ENCODE measurements at regions not wholly inside any gene's neighbourhood (a gene's known extent, or its start where the extent isn't known, plus 50 kb on each side); places are given as distances from the start of the nearest gene placed in this dataset.
A peak's percentile ranks its signal among the peaks of the same experiment; 100 is the strongest.

DNA sequence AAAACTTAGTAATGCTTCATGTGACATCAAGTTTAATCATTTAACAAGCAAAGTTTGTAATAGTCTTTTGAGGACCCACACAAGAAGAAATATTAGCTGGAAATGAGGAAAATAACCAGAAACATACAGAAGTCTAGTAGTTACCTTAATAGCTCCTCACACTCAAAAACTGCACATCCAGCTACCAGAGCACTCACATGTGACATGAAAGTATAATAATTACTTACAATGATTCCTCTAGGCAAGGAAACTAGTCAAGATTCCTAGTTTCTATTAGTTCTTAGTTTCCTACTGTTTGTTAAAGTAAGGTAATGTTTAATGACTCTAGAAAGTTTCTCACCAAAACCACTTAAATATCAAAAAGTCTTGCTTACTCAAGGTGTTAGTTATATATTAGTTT is 335.8 kb downstream of the RAD51AP2 start:
- no peak overlapping the region for H3K4me3 ChIP-seq (ENCODE audit: low read depth, low read length)
- DNase-seq (ENCODE audit: low read depth), result no peak
- TF ChIP-seq, protein P1, sequence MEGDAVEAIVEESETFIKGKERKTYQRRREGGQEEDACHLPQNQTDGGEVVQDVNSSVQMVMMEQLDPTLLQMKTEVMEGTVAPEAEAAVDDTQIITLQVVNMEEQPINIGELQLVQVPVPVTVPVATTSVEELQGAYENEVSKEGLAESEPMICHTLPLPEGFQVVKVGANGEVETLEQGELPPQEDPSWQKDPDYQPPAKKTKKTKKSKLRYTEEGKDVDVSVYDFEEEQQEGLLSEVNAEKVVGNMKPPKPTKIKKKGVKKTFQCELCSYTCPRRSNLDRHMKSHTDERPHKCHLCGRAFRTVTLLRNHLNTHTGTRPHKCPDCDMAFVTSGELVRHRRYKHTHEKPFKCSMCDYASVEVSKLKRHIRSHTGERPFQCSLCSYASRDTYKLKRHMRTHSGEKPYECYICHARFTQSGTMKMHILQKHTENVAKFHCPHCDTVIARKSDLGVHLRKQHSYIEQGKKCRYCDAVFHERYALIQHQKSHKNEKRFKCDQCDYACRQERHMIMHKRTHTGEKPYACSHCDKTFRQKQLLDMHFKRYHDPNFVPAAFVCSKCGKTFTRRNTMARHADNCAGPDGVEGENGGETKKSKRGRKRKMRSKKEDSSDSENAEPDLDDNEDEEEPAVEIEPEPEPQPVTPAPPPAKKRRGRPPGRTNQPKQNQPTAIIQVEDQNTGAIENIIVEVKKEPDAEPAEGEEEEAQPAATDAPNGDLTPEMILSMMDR (IDR thresholded peaks at IDR 0.05; ENCODE audit: control insufficient read depth, extremely low read depth, insufficient read depth), result no peak

DNA sequence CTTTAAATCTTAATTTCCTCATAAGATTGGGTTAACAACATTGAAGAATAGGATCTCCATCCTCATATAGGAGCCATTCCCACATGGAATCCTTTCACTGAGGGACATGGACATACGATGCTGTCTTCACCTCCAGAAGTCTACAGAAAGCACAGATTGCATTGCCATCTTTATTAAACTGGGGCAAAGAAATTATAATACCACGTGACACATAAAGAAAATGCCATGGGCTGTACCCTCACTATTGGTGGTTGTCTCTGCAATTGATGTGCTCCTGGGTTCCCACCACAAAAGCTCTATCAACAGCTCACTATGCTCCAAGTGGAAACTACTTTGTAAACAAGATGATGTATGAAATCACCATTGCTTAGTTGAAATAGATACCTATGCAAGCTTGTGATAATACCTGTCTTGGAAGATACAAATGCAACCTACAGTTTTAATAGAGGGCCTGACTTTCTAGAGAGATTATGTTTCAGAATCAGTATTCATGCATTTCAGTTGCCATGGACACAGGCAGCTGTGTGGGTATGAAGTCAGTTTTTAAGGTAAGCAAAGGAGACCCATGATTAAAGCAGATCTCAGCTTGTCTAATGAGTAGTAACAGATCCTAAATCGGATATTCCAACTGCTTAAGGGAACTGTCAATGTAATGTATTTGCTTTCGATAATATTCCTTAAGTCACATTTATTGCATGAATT is 337.0 kb downstream of the RAD51AP2 start:
- no peak overlapping the region for H3K4me3 ChIP-seq (ENCODE audit: low read depth, low read length)
- TF ChIP-seq, protein P1 (IDR thresholded peaks at IDR 0.05; ENCODE audit: control insufficient read depth, extremely low read depth, insufficient read depth), result no peak
- DNase-seq (ENCODE audit: low read depth), result no peak

DNA sequence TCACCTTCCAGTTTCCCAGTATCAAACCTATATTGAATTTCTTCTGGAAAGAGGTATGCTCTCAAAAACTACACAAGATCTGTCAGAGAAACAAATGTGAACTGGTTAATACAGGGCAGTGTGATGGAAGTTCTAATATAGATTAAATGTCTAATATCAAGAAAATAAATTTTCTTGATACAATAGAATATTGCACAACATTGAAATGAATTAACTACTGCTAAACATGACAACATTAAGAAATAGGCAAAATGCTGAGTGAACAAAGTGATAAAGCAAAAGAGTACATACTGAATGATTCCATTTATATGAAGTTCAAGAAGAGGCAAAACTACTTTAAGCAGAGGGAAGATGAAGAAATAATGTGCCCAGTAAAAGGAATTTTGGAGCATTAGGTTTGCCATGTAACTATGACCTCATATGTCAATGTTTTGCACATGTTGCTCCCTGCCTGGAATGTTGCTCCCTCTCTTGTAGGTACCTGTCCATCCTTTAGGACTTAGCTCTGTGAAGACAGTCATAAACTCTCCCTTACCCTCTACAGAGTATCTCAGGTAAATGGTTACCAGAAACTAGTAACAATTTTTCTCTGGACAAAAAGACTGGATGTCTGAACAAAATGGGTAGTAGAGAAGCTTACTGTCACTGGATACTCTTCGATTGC is 339.0 kb downstream of the RAD51AP2 start:
- H3K4me3 ChIP-seq (ENCODE audit: low read depth, low read length), result no peak overlapping the region
- DNase-seq (ENCODE audit: low read depth), result no peak
- TF ChIP-seq, protein P1 (IDR thresholded peaks at IDR 0.05; ENCODE audit: control insufficient read depth, extremely low read depth, insufficient read depth), result no peak

DNA sequence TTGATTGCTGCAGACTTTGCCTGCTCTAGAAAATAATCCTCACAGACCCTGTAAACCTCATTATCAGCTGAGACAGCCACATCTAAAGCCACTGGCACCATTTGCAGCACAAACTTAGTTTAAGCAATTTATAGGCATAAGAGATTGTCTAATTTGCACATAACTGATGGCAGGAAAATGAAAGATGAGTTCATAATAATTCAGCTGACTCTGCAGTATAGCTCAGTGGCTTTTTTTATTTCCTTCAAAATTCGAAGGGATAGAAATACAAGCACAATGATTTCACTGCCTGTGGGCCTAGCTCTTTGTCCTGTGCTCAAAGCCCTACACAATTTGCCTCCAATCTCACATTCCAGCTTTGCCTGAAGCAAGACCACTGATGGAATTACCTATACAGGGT is 341.2 kb downstream of the RAD51AP2 start:
- no peak for DNase-seq (ENCODE audit: low read depth)
- TF ChIP-seq, protein P1 (IDR thresholded peaks at IDR 0.05; ENCODE audit: control insufficient read depth, extremely low read depth, insufficient read depth), result no peak
- H3K4me3 ChIP-seq (ENCODE audit: low read depth, low read length), result no peak overlapping the region

DNA sequence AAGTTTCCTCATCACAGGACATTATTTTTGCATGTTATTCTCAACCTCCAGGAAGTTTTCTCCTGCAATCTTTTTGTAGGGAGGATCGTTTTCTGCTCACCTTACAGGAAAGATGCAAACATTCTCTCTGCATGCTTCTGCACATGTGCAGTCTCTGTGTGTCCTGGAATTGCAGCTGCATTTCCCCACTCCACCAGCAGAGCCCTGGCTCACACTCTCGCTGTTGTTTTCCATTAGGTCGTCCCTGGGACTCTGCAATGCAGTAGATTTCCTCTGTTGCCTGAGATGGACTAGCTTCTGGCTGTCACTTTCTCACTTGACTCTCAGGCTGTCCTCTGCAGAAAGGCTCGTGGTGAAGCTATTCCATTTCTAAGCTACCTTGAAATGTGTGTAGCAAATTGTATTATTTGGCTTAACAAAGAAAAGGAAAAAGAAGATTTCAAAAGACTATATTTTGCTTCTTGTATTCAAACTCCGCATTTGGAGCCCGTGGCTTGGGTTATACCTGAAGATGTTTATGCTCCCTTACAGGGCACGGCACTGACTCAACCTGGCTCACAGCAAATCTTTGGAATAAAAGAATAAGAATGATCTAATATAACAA is 346.7 kb downstream of the RAD51AP2 start:
- TF ChIP-seq, protein P1 (IDR thresholded peaks at IDR 0.05; ENCODE audit: control insufficient read depth, extremely low read depth, insufficient read depth), result peak; percentile 69
- H3K4me3 ChIP-seq (ENCODE audit: low read depth, low read length), result no peak overlapping the region
- no peak for DNase-seq (ENCODE audit: low read depth)

DNA sequence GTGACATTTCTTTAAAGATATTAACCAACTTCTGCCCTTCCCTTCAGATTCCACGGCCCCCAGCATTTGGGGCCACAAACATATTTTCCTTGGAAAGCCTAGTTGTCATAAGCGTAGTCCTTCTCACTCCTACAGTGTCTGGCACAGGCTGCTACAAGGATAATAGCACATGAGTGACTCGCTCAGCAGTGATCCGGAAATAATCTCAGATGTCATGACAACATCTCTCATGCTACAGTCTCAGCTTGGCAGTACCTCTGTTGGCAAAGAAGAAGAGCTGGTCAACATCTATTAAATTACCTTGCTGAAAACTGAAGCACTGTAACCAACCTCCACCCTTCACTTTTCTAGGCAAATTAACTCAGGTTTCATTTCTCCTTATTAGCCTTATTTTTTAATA is 351.7 kb downstream of the RAD51AP2 start:
- H3K4me3 ChIP-seq (ENCODE audit: low read depth, low read length), result no peak overlapping the region
- TF ChIP-seq, protein P1 (IDR thresholded peaks at IDR 0.05; ENCODE audit: control insufficient read depth, extremely low read depth, insufficient read depth), result no peak
- DNase-seq (ENCODE audit: low read depth), result peak; percentile 50

Data from LNCaP clone FGC (cell line).